HCEC 1CT (cell line): ENCODE measurements at regions not wholly inside any gene's neighbourhood (a gene's known extent, or its start where the extent isn't known, plus 50 kb on each side); places are given as distances from the start of the nearest gene placed in this dataset.
"Not testable (repeated sequence)": the region's sequence is repeated elsewhere in the genome, so short reads cannot be mapped to it uniquely, and the experiment has no call there.

Experiments used
- DNase-seq: peaks from one replicate; pipeline ENCODE4 v3.0.0-alpha.2; 2017

DNA sequence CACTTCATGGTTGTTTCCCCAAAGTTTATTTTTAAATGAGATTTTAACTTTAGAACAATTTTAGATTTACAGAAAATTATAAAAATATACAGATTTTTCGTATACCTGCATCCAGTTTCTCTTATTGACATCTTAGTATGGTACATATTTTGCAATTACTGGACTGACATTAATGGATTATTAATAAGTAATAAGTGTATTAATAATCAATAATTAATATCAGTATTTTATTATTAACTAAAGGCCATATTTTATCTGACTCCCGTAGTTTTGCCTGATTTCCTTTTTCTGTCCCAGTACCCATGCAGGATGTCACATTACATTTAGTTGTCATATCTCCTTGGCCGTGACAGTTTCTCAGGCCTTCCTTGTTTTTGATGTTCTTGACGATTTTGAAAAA is 307.0 kb downstream of the C6orf118 start:
- no peak for DNase-seq

DNA sequence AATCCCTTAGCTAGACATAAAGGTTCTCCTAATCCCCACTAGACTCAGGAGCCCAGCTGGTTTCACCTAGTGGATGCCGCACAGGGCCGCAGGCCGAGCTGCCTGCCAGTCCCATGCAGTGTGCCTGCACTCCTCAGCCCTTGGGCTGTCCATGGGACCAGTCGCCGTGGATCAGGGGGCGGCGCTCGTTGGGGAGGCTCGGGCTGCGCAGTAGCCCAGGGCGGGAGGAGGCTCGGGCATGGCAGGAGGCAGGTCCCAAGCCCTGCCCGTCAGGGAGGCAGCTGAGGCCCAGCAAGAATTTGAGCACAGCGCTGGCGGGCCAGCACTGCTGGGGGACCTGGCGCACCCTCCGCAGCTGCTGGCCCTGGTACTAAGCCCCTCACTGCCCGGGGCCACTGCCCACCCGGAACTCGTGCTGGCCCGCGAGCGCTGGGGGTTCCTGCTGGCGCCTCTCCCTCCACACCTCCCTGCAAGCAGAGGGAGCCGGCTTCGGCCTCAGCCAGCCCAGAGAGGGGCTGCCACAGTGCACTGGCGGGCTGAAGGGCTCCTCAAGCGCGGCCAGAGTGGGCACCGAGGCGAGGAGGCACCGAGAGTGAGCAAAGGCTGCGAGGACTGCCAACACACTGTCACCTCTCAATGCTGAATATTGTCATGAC is 307.8 kb downstream of the C6orf118 start:
- DNase-seq: no peak

DNA sequence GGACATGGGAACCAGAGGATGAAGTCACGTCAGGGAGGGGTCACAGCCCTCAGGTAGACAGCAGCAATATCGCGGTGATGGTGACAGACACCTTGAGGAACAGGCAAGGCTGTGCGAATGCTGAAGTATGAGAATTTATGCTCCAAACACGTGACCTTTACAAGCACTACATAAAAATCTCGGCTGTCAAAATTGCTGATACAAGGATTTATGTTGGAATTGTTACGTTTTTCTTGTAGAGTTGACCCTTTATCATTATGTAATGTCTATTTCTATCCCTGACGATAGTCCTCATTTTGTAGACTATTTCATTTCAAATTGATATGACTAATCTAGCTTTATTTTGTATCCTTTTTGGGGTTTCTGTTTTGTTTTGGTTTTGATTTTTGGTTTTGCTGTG is 311.1 kb downstream of the C6orf118 start:
- DNase-seq: no peak

DNA sequence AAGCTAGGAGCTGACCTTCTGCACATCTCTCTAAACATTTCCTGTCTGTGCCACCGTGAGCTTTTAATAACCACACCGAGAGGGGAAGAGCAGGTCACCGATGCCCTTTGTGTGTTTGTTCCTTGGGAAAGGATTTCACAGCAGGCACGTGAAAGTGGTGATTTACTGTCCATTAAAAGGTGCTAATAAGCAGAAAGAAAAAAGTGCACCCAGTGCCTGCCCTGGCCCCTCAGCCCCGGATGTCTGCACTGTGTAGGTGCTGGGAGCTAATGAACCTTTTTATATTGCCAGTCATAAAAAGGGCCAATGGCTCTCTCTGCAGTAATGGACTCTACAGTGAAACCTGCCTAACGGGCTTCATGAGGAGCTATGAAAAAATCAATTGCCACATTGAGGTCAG is 312.6 kb downstream of the C6orf118 start:
- DNase-seq: no peak

DNA sequence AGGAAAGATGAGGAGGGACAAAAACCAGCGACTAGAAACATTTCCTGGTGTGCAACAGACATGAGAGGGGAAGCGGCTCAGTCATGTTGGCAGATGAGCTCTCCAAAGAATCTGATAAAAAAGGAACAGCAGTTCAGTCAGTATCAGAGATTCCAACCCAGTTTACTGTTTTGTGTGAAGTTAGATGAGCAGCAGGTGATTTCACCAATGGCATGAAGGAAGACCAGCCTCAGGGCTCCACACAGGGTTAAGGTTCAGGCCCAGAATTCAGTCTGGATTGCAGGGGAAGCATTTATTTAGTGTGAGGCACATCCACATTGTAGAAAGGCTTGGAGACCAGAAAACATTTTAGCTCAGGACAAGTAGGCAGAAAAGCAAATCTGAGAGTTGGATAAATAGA is 317.8 kb downstream of the C6orf118 start:
- DNase-seq: no peak

DNA sequence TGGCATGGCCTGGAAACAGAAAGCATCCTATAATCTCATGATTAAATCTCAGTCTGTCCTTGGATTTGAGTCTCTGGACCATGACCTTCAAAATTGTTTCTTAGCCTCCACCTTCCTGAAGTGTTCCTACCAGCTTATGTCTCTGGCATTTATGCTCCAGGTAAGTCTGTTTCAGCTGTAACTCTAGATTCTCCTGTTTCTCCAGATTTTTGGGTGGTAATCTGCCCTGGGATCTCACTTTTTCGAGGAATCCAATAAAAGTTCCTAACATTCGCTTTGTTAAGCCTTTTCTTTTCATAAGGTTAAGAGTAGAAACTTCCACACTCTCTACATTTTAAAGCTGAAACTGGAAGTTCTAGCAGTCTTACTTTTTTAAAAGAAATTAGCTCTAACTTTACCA is 318.5 kb downstream of the C6orf118 start:
- DNase-seq: no peak

DNA sequence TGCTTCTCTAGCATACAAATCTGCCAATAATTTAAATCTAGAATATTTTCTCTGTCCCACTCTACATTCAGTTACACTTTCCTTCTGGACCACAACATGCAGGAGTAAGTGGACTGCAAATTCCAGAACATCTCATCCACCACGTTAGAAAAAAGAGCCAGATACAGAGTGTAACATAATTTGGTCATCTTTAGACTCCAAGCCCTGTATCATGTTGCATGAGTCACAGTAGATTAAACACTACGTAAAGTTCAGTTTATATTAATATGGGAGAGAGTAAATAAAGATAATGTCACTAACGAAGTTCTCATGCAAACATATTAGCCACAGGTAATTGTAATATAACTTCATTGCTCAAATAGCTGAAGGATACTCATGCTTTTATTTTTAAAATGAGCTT is 327.0 kb downstream of the C6orf118 start:
- no peak for DNase-seq

DNA sequence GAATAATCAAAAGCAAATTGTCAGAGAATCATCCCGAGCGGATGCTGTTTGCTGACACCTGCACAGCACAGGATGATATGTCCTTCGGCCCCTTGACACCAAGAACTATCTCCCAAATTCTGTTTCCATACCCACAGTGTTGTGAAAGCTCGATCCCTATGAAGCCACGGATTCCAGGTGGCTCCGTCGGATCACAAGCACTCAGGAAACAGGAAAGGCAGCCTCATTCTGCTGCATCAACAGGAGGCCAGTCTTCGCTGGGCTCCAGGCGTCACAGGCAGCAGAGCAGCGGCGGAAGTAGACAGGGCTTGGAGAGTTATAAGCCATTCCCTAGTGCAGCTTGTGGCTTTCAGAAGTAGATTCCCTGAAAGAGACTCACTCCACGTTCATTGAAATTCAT is 342.3 kb downstream of the C6orf118 start:
- no peak for DNase-seq

DNA sequence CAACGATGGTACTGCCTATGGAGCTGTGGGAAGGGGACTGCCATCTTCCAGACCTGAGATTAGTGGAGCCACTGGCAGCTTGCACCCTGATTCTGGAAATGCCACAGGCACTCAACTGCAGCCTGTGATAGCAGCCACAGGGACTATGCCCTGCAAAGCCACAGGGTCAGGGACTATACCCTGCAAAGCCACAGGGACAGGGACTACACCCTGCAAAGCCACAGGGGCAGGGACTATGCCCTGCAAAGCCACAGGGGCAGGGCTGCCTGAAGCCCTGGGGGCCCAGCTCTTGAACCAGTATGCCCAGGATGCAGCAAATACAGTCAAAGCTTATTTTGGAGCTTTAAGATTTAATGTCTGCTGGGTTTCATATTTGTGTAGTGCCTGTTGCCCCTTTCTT is 346.6 kb downstream of the C6orf118 start:
- no peak for DNase-seq

DNA sequence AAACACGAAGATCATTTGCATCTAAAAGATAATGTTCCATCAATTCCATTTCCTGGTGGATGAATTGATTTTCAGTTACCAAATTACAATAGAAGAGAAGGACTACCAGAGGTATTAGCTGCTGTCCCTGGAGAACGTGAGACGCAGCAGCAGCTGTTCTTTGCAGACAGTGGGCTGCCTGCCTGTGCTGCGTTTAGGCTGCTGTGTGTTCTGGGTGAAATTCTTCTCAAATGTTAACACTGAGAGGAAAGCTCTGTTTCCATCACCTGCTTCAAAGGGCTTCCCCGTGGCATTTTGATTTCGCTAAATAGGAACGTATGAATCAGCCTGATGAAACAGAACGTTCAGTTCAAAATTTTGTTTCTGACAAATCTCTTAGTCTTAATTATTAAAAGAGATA is 362.2 kb downstream of the C6orf118 start:
- DNase-seq: no peak

DNA sequence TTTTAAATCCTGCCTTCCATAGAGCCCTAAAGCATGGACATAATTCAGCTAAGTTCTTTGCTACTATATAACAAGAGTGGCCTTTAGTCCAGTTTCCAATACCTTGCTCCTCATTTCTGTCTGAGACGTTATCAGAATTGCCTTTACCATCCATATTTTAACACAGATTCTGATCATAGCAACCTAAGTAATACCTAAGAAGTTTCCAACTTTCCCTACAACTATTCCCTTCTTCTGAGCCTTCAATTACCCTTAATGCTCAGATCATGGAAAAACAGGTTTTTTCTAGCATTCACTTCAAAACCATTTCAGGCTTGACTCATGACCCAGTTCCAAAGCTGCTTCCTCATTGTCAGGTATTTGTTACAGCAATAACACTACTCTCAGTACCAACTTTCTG is 367.1 kb downstream of the C6orf118 start:
- DNase-seq: no peak

DNA sequence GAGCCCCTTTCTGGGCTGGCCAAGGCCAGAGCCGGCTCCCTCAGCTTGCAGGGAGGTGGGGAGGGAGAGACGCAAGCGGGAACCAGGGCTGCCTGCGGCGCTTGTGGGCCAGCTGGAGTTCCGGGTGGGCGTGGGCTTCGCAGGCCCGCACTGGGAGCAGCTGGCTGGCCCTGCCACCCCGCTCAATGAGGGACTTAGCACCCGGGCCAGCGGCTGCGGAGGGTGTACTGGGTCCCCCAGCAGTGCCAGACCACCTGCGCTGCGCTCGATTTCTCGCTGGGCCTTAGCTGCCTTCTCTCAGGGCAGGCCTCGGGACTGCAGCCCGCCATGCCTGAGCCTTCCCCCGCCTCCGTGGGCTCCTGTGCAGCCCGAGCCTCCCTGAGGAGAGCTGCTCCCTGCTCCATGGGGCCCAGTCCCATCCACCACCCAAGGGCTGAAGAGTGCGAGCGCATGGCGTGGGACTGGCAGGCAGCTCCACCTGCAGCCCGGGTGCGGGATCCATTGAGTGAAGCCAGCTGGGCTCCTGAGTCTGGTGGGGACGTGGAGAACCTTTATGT is 376.1 kb downstream of the C6orf118 start:
- DNase-seq: not testable (repeated sequence)

DNA sequence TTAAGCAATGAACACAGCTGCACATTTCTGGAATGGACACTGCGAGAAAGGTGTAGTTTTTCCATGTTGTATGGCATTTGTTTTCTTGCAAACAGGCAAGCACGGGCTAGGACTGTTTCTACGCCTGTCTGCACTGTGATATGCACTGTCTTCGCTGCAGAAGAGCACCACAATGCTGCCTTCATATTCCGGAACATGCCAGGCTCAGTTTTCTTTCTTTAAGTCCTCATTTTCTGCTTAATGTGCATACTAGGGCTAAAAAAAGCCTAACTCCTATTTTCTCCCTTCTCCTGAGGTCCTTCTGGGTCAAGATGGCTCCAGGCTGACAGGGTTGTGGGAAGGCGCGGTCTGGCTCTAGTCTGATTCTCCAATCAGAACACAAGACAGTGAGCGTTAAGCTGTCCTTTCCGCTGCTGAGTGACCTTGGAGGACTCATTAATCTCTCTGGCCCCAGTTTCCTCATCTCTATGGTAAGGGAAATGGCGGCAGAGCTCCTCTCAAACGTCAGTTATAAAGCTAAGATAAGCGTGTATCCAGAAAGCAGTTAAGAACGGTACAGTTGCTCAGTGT is 379.9 kb downstream of the C6orf118 start:
- DNase-seq: peak; percentile 4

DNA sequence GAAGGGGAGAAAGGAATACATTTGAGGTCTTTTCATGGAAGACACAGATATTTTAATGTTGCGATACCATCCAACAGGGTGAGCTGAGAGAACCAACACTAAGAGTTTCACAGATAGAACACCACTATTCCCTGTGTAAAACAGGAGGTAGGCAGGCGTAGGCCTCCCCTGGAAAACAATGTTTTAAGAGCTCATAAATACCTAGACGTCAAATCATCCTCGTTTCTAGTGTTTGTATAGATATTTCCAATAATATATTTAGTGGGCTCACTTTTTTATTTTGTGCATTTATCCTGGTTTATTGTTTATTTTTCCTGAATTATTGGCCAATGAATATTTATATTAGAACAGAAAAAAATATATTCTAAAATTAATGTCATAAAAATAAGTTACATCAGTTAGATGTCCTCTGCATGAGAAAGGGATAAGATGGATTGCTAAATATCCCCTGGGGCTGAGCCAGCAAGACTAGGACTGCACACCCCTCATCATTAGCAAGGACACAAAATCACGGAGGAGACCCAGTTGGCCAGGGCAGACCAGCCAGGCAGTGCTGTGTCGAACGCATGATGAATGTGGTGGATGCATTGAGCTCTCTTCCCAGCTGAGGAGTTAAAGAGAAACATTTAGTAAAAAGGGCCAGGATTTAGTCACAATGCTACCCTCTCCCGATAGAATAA is 380.5 kb downstream of the C6orf118 start:
- no peak for DNase-seq

DNA sequence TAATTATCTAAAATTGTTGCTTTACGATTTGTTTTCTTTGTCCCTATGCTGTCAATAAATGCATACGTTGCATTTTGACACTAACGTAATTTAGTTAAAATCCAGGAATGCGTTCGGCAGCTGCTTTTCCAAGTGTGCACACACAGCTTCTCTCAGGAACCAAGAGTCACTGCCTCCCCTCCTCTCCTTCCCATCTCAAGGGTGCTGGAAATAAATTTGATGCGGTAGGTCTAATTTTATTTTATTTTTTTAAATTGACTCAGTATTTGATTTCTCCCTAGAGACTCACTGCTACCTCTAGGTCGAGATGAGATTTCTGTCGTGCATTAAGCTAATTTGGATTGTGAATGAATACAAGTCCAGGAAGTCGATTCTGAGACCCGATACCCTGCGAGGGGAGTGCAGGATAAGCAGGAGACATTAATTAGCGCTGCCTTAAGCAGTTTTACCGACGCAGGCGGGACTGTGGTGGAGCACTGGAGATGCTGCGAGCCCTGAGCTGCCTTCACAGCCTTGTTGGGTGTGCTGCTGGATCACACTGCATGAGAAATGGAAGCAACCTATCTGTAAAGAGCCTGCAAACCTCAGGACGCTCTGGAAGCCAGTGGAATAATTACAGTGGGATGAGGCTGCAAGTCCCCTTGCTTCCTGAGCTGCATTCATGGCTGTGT is 381.2 kb downstream of the C6orf118 start:
- DNase-seq: no peak

DNA sequence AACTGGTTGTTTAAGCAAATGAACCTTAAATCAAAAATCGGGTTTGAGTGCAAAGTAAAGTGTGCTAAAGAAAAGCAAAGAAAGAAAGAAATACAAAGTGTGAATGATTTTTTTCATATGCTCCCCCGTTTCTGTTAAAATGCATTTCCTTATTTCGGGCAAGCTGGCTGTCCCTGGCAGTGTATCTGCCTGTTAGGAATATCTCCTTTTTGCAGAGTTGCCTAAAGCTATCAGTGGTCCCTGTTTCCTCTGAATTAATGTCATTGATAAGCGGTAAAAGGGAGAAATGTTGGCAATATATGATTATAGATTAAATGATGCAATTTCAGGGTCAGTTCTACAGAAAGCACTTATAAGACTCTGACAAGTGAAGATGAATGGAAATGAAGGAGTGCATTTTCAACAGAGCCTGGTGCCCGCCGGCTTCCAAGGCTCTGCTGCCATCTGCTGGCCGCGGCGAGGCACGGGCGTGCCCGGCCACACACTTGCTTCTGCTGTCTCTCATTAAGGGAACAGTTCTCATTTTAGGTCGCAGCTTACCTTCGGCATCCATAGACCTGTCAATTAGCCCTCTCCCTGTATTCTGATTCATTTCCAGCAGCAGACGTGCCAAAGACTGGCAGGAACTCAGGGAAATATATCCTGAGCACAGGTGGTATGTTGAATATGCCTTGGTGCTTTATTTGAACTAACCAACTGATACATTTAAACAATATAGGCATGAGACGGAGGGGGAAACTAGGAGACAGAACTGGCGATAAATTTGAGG is 381.9 kb downstream of the C6orf118 start:
- peak; percentile 25 for DNase-seq

DNA sequence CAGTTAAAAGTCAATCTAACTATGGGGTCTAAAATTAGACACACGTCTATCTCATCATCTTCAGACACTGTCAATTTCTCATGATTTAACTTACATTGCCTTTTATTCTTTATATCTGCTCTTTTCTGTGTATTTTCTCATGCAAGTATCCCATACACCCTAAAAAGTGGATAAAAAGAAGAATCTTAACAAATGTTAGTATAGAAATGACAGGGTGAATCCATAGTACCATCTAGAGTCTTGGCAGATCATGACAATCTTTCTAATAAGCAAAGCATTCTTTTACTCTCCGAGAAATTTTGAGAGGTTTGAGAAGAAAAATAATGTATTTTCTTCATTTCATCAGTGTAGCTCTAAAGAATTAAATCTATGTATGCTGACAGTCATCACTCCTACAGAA is 382.7 kb downstream of the C6orf118 start:
- DNase-seq: no peak

DNA sequence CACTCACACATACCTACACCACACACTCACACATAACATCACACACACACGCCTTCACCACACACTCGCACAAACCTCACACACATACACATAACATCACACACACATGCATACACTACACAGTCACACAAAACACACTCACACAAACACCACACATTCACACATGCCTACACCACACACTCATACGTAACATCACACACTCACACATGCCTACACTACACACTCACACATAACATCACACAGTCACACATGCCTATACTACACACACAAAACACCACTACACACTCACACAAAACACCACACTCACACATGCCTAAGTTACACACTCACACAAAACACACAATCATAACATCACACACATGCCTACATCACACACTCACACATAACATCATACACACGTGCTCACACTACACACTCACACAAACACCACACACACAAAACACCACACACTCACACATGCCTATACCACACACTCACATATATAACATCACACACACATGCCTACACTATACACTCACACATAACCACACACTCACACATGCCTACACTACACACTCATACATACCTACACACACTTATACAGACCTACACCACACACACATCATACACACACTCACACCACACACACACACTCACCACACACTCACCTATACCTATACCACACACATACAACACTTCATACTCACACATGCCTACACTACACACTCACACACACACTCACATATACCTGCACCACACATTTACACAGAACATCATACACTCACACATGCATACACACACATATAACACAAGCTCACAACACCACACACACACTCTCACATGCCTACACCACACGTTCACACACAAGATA is 383.5 kb downstream of the C6orf118 start:
- DNase-seq: no peak

DNA sequence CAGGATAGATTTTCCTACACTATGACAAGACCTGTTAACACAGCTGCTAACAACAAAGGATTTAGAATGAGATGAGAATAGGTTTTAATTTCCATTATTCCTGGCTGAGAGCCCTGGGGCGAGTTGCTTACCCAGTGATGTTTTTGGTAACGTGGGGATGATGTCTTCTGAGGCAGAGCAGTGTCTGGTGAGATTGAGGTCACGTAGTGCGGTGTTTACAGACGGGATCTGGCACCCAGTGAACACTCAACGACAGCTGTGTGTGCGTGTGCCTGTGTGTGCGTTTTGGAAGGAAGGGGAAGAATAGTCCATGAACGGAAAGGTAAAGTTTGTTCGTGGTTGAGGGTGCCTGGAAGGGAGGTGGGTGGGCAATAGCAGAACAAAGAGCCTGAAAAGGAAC is 384.7 kb downstream of the C6orf118 start:
- no peak for DNase-seq

DNA sequence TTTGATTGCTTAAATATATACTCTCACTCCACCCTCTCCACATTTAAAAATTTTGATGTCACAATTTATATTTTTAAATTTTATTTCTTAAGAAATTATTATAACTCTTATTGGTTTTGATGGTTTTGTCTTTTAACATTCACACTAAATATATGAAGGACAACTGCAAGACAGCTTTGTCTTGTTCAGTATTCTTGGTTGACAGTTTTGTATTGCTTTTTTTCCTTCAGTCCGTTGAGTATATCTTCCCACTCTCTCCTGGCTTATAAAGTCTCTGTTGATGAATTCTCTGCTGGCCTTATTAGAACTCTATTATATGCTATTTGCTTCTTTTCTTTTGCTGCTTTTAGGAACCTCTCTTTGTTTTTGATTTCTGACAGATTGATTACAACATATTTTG is 392.2 kb downstream of the C6orf118 start:
- no peak for DNase-seq

DNA sequence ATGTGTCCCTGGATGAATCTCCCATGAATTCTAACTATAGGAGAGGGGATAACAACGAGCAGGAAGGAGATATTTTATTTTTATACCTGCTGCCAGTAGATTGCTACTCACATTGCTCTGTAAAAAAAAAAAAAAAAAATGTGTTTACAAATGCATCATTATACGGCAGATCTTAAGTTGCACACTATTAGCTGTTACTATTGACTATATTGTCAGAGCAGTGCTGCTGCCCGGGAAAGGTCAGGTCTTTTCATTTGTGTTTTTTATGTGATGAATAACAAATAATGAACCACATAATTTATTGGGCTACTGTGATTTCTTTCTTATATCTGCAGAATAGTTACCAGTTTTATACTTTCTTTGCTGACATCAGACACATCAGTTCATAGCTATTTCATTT is 393.3 kb downstream of the C6orf118 start:
- DNase-seq: no peak
